ENCODE measurements at regions not wholly inside any gene's neighbourhood (a gene's known extent, or its start where the extent isn't known, plus 50 kb on each side); places are given as distances from the start of the nearest gene placed in this dataset.

DNA sequence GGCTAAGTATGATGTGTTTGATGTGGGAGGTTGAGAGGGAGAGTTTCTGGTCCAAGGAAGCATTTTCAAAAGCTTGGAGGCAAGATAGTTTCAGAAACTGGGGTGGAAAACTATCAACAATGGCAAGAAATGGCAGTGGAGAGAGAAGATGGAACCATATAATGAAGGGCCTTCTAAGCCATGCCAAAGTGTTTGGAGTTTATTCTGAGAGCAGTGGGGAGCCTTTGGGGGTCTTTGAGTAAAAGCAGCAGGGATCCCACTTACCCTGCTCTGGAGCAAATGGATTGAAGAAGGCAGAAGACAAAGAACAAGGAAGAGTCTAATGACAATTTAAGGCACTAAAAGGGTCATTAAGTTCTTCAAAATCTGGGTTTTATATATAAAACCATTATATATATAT lies 538.9 kb downstream of the UTRN start:
- TF ChIP-seq EZH2 (IDR thresholded peaks at IDR 0.05), result no peak
- no peak for TF ChIP-seq FOXP2 (optimal IDR thresholded peaks at IDR 0.05; ENCODE audit: control extremely low read depth, extremely low read length, insufficient read depth)
- no peak for TF ChIP-seq POLR2AphosphoS5 (IDR thresholded peaks at IDR 0.05; ENCODE audit: borderline replicate concordance, low read depth, low read length)
- no peak overlapping the region for H3K9ac ChIP-seq (ENCODE audit: insufficient read length)
- DNase-seq (ENCODE audit: low read depth, low spot score), result no peak
- H3K4me3 ChIP-seq, result no peak overlapping the region
- no peak overlapping the region for H3K27ac ChIP-seq
- H3K36me3 ChIP-seq (ENCODE audit: insufficient read depth, low read length), result no peaks in the 10 kb centered on the region
- no peaks in the 10 kb centered on the region for H3K9me3 ChIP-seq (ENCODE audit: low read depth, low read length)

DNA sequence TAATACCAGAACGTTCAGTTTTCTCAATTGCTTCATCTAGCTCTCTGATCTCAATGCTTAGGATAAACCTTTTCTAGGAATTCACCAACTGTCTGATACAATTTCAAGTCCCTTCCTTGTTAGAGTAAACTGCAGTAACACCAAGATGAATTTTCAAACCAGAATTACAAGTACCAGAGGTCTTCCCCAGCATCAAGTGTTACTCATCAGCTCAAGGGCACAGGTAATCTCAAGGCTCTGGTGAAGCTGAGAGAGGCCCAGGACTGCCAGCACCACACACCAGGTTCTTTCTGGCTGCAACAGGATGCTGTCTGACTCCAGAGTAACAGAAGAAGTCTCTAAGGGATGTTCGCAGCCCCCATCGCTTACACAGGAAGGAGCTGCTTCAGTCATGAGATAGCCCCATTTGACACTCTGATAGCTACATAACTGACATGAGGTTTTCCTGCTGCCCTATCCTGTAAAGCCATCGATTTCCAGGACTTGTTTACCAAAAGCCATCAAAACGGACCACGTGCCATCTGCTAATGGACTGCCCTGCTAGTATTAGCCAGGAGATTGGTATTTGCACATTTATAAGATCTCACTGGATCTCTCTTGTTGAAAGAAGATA lies 549.4 kb downstream of the UTRN start:
- no peak for DNase-seq (ENCODE audit: low read depth, low spot score)
- Histone ChIP-seq H3K4me3 (no peak overlapping the region), H3K9ac (ENCODE audit: insufficient read length) (no peak overlapping the region), H3K27ac (no peak overlapping the region), H3K36me3 (ENCODE audit: insufficient read depth, low read length) (no peaks in the 10 kb centered on the region), H3K9me3 (ENCODE audit: low read depth, low read length) (no peaks in the 10 kb centered on the region)
- TF ChIP-seq FOXP2 (optimal IDR thresholded peaks at IDR 0.05; ENCODE audit: control extremely low read depth, extremely low read length, insufficient read depth) (no peak), EZH2 (IDR thresholded peaks at IDR 0.05) (no peak), POLR2AphosphoS5 (IDR thresholded peaks at IDR 0.05; ENCODE audit: borderline replicate concordance, low read depth, low read length) (no peak)

DNA sequence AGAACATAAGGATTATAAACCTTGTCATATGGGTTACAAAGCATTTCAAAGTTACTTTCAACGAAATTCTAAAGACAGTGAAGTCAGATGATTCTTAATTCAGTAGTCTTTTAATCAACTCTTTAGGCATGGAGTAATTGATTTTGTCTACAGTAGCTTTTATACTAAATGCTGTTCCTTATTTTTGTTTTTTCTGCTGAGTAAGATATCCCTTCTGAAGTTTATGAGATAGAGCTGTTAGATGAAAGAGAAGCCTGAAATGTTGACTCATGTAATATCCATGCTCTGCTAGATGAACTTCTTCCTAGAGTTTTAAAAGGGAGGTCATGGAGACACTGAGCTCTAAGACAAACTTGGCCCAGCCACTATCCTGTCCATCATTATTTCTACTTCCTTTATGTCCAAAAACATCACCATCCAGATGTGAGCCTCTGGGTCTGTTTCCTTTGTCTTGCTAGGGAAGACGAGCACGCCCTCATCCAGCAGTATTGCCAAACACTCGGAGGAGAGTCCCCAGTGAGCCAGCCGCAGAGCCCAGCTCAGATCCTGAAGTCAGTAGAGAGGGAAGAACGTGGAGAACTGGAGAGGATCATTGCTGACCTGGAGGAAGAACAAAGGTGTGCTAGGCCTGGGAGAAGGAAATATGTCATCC lies 550.3 kb downstream of the UTRN start:
- no peak for DNase-seq (ENCODE audit: low read depth, low spot score)
- Histone ChIP-seq H3K4me3 (no peak overlapping the region), H3K9me3 (ENCODE audit: low read depth, low read length) (no peaks in the 10 kb centered on the region), H3K27ac (no peak overlapping the region), H3K9ac (ENCODE audit: insufficient read length) (no peak overlapping the region), H3K36me3 (ENCODE audit: insufficient read depth, low read length) (no peaks in the 10 kb centered on the region)
- no peak for TF ChIP-seq EZH2 (IDR thresholded peaks at IDR 0.05)
- no peak for TF ChIP-seq POLR2AphosphoS5 (IDR thresholded peaks at IDR 0.05; ENCODE audit: borderline replicate concordance, low read depth, low read length)
- TF ChIP-seq FOXP2 (optimal IDR thresholded peaks at IDR 0.05; ENCODE audit: control extremely low read depth, extremely low read length, insufficient read depth), result no peak

DNA sequence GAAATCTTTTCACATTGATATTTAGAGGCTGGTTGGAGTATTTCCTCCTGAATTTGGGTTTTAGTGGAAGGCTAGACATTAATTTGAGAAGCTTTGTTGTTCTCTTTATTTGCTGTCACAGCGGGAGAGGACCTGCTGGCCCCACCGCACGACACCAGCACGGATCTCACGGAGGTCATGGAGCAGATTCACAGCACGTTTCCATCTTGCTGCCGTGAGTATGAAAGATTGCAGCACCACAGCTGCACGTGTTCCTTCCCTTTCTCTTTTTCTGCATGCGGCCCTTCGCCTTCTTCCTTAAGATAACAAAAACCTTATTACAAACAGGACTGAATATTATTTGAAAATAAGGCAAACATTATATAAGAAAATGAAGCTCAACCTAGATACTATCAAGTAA lies 555.5 kb downstream of the UTRN start:
- no peak overlapping the region for H3K4me3 ChIP-seq
- no peak for DNase-seq (ENCODE audit: low read depth, low spot score)
- no peak for TF ChIP-seq FOXP2 (optimal IDR thresholded peaks at IDR 0.05; ENCODE audit: control extremely low read depth, extremely low read length, insufficient read depth)
- no peak overlapping the region for H3K9ac ChIP-seq (ENCODE audit: insufficient read length)
- H3K27ac ChIP-seq, result no peak overlapping the region
- no peaks in the 10 kb centered on the region for H3K9me3 ChIP-seq (ENCODE audit: low read depth, low read length)
- no peaks in the 10 kb centered on the region for H3K36me3 ChIP-seq (ENCODE audit: insufficient read depth, low read length)

DNA sequence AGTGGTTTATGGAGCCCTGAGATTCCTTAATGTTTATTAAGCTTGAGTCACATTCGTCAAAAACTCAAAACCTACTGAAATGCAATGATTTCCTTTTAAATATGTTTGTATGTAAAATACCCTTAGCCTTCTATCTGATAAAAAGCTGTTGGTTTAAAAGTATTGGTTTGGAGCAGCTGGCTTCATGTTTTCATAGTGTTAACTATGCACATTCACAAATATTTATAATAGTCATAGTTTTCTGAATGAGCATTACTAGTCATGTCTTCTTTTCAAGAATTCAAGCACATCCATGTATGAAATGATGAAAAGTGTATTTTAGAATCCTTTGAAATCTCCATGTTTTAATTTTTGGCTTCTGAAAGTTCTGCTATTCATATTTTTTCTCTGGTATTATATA lies 558.6 kb downstream of the UTRN start:
- no peak overlapping the region for H3K27ac ChIP-seq
- no peaks in the 10 kb centered on the region for H3K36me3 ChIP-seq (ENCODE audit: insufficient read depth, low read length)
- H3K4me3 ChIP-seq, result no peak overlapping the region
- no peak overlapping the region for H3K9ac ChIP-seq (ENCODE audit: insufficient read length)
- H3K9me3 ChIP-seq (ENCODE audit: low read depth, low read length), result no peaks in the 10 kb centered on the region
- DNase-seq (ENCODE audit: low read depth, low spot score), result no peak
- TF ChIP-seq FOXP2 (optimal IDR thresholded peaks at IDR 0.05; ENCODE audit: control extremely low read depth, extremely low read length, insufficient read depth) (no peak), EZH2 (IDR thresholded peaks at IDR 0.05) (no peak), POLR2AphosphoS5 (IDR thresholded peaks at IDR 0.05; ENCODE audit: borderline replicate concordance, low read depth, low read length) (no peak)

DNA sequence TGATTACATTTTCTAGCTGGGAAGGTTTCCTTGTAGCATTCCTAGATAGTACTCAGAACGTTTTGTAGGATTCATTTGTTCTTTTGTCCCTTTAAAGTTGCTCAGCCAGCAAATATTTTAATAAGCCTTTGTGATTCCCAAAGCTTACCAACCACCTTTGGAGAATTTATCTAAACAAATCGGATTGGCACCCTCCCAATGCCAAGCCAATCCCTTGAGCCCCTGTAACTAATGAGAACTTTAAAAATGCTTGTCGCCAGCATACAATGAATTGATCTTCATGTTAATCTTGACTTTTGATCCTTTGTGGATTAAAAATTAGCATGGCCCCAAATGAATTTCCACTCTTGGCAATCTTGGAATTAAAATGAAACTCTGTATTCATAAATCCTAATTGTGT lies 559.5 kb downstream of the UTRN start:
- TF ChIP-seq FOXP2 (optimal IDR thresholded peaks at IDR 0.05; ENCODE audit: control extremely low read depth, extremely low read length, insufficient read depth) (no peak), POLR2AphosphoS5 (IDR thresholded peaks at IDR 0.05; ENCODE audit: borderline replicate concordance, low read depth, low read length) (no peak), EZH2 (IDR thresholded peaks at IDR 0.05) (no peak)
- H3K9me3 ChIP-seq (ENCODE audit: low read depth, low read length), result no peaks in the 10 kb centered on the region
- H3K36me3 ChIP-seq (ENCODE audit: insufficient read depth, low read length), result no peaks in the 10 kb centered on the region
- no peak for DNase-seq (ENCODE audit: low read depth, low spot score)
- H3K4me3 ChIP-seq, result no peak overlapping the region
- peak overlapping the region; percentile 42; the same call in 1 of the 2 replicates for H3K27ac ChIP-seq
- H3K9ac ChIP-seq (ENCODE audit: insufficient read length), result no peak overlapping the region

DNA sequence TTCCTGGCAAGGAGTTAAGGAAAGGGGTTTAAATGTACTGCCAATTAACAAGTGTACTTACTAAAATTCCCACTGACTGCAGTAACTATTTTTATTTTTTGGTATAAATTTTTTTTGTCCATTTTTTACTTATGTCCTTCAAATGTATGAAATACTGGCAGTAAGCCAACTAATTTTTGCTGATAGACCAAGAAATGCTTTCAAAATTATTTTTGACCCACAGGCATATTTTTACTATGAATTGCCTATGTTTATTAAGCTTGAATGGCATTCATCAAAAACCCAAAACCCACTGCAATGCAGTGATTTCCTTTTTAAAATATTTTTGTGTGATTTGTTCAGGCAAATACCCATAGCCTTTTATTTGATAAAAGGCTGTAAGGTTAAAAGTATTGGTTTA lies 560.1 kb downstream of the UTRN start:
- no peak for TF ChIP-seq POLR2AphosphoS5 (IDR thresholded peaks at IDR 0.05; ENCODE audit: borderline replicate concordance, low read depth, low read length)
- no peak for TF ChIP-seq FOXP2 (optimal IDR thresholded peaks at IDR 0.05; ENCODE audit: control extremely low read depth, extremely low read length, insufficient read depth)
- TF ChIP-seq EZH2 (IDR thresholded peaks at IDR 0.05), result no peak
- peak; percentile 20 for DNase-seq (ENCODE audit: low read depth, low spot score)
- Histone ChIP-seq H3K27ac (peak overlapping the region; percentile 42; the same call in 1 of the 2 replicates), H3K9ac (ENCODE audit: insufficient read length) (no peak overlapping the region), H3K9me3 (ENCODE audit: low read depth, low read length) (no peaks in the 10 kb centered on the region), H3K36me3 (ENCODE audit: insufficient read depth, low read length) (no peaks in the 10 kb centered on the region), H3K4me3 (no peak overlapping the region)

DNA sequence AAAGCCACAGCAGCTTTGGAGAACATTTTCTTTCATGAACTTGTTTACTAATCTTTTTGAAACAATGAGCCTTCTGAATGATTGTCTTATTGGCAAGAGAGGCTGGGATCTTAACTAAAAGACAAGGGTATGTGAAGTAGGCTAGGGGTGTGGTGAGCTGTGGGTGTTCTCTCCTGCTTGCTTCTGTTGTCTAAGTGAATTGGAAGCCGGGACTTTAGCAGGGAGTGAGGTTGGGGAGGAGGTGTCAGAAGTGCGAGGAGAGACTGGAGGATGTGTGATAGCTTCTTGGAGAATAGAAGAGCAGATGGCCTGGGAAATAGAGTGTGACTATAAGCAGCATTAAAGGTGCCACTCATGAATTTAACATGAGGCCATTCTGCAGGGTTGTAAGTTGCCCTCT lies 562.8 kb downstream of the UTRN start:
- H3K27ac ChIP-seq, result no peak overlapping the region
- H3K9me3 ChIP-seq (ENCODE audit: low read depth, low read length), result no peaks in the 10 kb centered on the region
- H3K9ac ChIP-seq (ENCODE audit: insufficient read length), result no peak overlapping the region
- H3K36me3 ChIP-seq (ENCODE audit: insufficient read depth, low read length), result no peaks in the 10 kb centered on the region
- H3K4me3 ChIP-seq, result no peak overlapping the region
- no peak for DNase-seq (ENCODE audit: low read depth, low spot score)
- TF ChIP-seq EZH2 (IDR thresholded peaks at IDR 0.05), result no peak
- no peak for TF ChIP-seq FOXP2 (optimal IDR thresholded peaks at IDR 0.05; ENCODE audit: control extremely low read depth, extremely low read length, insufficient read depth)
- TF ChIP-seq POLR2AphosphoS5 (IDR thresholded peaks at IDR 0.05; ENCODE audit: borderline replicate concordance, low read depth, low read length), result no peak

DNA sequence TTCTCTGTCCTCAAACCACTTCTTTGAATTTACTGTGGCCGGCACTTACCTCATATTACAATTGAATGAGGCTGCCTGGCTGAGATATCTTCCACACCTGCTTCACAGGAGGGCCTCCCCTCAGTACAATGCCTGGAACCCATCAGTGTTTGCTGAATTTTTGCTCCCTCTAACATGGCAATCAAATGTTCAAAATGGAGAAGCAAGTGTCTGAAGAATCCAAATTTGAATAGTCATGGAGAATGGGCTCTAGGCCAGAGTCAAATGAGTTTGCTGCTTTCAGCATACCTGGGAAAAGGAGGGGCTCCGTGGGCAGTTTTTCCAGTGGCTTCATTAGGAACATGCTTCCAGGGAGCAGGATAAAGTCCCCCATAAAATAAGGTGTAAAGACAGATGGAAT lies 564.8 kb downstream of the UTRN start:
- Histone ChIP-seq H3K9ac (ENCODE audit: insufficient read length) (no peak overlapping the region), H3K4me3 (no peak overlapping the region), H3K27ac (no peak overlapping the region), H3K36me3 (ENCODE audit: insufficient read depth, low read length) (no peaks in the 10 kb centered on the region), H3K9me3 (ENCODE audit: low read depth, low read length) (no peaks in the 10 kb centered on the region)
- no peak for TF ChIP-seq POLR2AphosphoS5 (IDR thresholded peaks at IDR 0.05; ENCODE audit: borderline replicate concordance, low read depth, low read length)
- TF ChIP-seq FOXP2 (optimal IDR thresholded peaks at IDR 0.05; ENCODE audit: control extremely low read depth, extremely low read length, insufficient read depth), result no peak
- no peak for TF ChIP-seq EZH2 (IDR thresholded peaks at IDR 0.05)
- no peak for DNase-seq (ENCODE audit: low read depth, low spot score)

Data from SK-N-MC (cell line).